GM23338 (cell line): ENCODE measurements at regions not wholly inside any gene's neighbourhood (a gene's known extent, or its start where the extent isn't known, plus 50 kb on each side); places are given as distances from the start of the nearest gene placed in this dataset.

ENCODE experiments used
- ATAC-seq: fragments of 200-7000 bp; cut with Tn5 transposase; 3 replicates; pipeline ENCODE4 v1.9.1; 2020
- DNase-seq: peaks from one replicate; pipeline ENCODE4 v3.0.0-alpha.2; 2015; ENCODE audit warnings: low spot score
- H2AFZ ChIP-seq: fragments of 200-600 bp; sonication (generic); 2 replicates; pipeline ENCODE4 v1.8.0; 2016; ENCODE audit warnings: antibody characterized with exemption, mild to moderate bottlenecking, moderate library complexity
- H3F3A ChIP-seq: fragments of 200-600 bp; sonication (generic); replicated peaks from 2 replicates; pipeline ENCODE4 v1.8.0; 2017; ENCODE audit warnings: antibody characterized with exemption, mixed run types, low read depth
- H3K27ac ChIP-seq: fragments of 200-600 bp; sonication (generic); 2 replicates; pipeline ENCODE4 v1.6.1; 2016; ENCODE audit warnings: low read depth
- H3K27me3 ChIP-seq: fragments of 200-600 bp; sonication (generic); 2 replicates; pipeline ENCODE4 v1.8.0; 2016; ENCODE audit warnings: mild to moderate bottlenecking, mixed run types, moderate library complexity; ENCODE audit not compliant: insufficient read depth
- H3K36me3 ChIP-seq: fragments of 200-600 bp; sonication (generic); 2 replicates; pipeline ENCODE4 v1.8.0; 2016; ENCODE audit warnings: mild to moderate bottlenecking; ENCODE audit not compliant: insufficient read depth
- H3K4me1 ChIP-seq: fragments of 200-600 bp; sonication (generic); 2 replicates; pipeline ENCODE4 v1.8.0; 2016; ENCODE audit warnings: mild to moderate bottlenecking, moderate library complexity; ENCODE audit not compliant: insufficient read depth
- H3K4me2 ChIP-seq: fragments of 200-600 bp; sonication (generic); 2 replicates; pipeline ENCODE4 v1.7.1; 2017; ENCODE audit warnings: mixed run types
- H3K4me3 ChIP-seq: fragments of 200-600 bp; sonication (generic); 2 replicates; pipeline ENCODE4 v1.6.1; 2016; ENCODE audit warnings: mixed run types
- H3K79me2 ChIP-seq: fragments of 200-600 bp; sonication (generic); replicated peaks from 2 replicates; pipeline ENCODE4 v1.8.0; 2017; ENCODE audit warnings: mild to moderate bottlenecking; ENCODE audit not compliant: insufficient read depth
- H3K9me2 ChIP-seq: fragments of 200-600 bp; sonication (generic); 2 replicates; pipeline ENCODE4 v1.8.0; 2017; ENCODE audit not compliant: insufficient read depth
- H4K20me1 ChIP-seq: fragments of 200-600 bp; sonication (generic); replicated peaks from 2 replicates; pipeline ENCODE4 v1.8.0; 2017; ENCODE audit warnings: mild to moderate bottlenecking; ENCODE audit not compliant: insufficient read depth
- H3K27ac Mint-ChIP-seq: 2 replicates; pipeline ENCODE4 v1.8.0; 2020; ENCODE audit warnings: inconsistent platforms, mild to moderate bottlenecking, moderate library complexity, mixed read lengths
- H3K27me3 Mint-ChIP-seq: 3 replicates; pipeline ENCODE4 v1.8.0; 2022; ENCODE audit warnings: low read depth, mild to moderate bottlenecking, moderate library complexity, mixed read lengths, inconsistent platforms; ENCODE audit not compliant: insufficient read depth, poor library complexity
- H3K36me3 Mint-ChIP-seq: 3 replicates; pipeline ENCODE4 v1.8.0; 2021; ENCODE audit warnings: low read depth, mild to moderate bottlenecking, inconsistent platforms, moderate library complexity, mixed read lengths
- H3K4me1 Mint-ChIP-seq: 3 replicates; pipeline ENCODE4 v1.8.0; 2020; ENCODE audit warnings: mild to moderate bottlenecking, inconsistent platforms, mixed read lengths
- H3K4me3 Mint-ChIP-seq: 3 replicates; pipeline ENCODE4 v1.8.0; 2021; ENCODE audit warnings: moderate library complexity, mild to moderate bottlenecking, inconsistent platforms, mixed read lengths
- H3K9me3 Mint-ChIP-seq: 3 replicates; pipeline ENCODE4 v1.8.0; 2020; ENCODE audit warnings: moderate library complexity, mild to moderate bottlenecking, inconsistent platforms, mixed read lengths
- CREB1 ChIP-seq: fragments of 250-450 bp; sonication (Bioruptor Pico); IDR thresholded peaks from 2 replicates; pipeline ENCODE4 v1.5.0; 2020; ENCODE audit warnings: low read depth, mild to moderate bottlenecking, moderate library complexity
- CTCF ChIP-seq, 2 experiments: fragments of 200-600 bp in 1 of 2; sonication (generic) in 1 of 2; conservative IDR thresholded peaks; 2 replicates each; pipeline versions ENCODE4 v1.5.1 to v1.6.1; 2016 to 2017; ENCODE audit warnings: antibody characterized with exemption in 2 of 2, low read depth in 2 of 2, mild to moderate bottlenecking in 2 of 2, moderate library complexity in 1 of 2
- ETS1 ChIP-seq: IDR thresholded peaks from 2 replicates; pipeline ENCODE4 v1.6.1; 2016; ENCODE audit warnings: antibody characterized with exemption
- EZH2phosphoT487 ChIP-seq: fragments of 200-600 bp; sonication (generic); IDR thresholded peaks from one replicate; pipeline ENCODE4 v1.8.1; 2018; ENCODE audit warnings: antibody characterized with exemption; ENCODE audit not compliant: unreplicated experiment
- JUNB ChIP-seq: IDR thresholded peaks from one replicate; pipeline ENCODE4 v1.6.1; 2016; ENCODE audit warnings: antibody characterized with exemption; ENCODE audit not compliant: unreplicated experiment
- NANOG ChIP-seq: IDR thresholded peaks from 2 replicates; pipeline ENCODE4 v1.6.1; 2016; ENCODE audit warnings: antibody characterized with exemption, borderline replicate concordance
- POLR2AphosphoS5 ChIP-seq: IDR thresholded peaks from 2 replicates; pipeline ENCODE4 v1.6.1; 2016; ENCODE audit warnings: antibody characterized with exemption, low read depth
- ZNF114 ChIP-seq: fragments of 250-450 bp; sonication (Bioruptor Pico); IDR thresholded peaks from 2 replicates; pipeline ENCODE4 v1.5.0; 2020; ENCODE audit warnings: mild to moderate bottlenecking, moderate library complexity
- ZNF331 ChIP-seq: fragments of 250-450 bp; sonication (Bioruptor Pico); IDR thresholded peaks from 2 replicates; pipeline ENCODE4 v1.5.0; 2020; ENCODE audit warnings: low read depth, mild to moderate bottlenecking, moderate library complexity
- ZNF462 ChIP-seq: fragments of 250-450 bp; sonication (Bioruptor Pico); IDR thresholded peaks from 2 replicates; pipeline ENCODE4 v1.5.0; 2020; ENCODE audit warnings: mild to moderate bottlenecking, moderate library complexity

GRCh38 chr21:32844653-32845436 is 73.3 kb upstream of the PAXBP1 start:
- Mint-ChIP-seq H3K27me3 (peaks cover 2% of the 10 kb centered on the region), H3K9me3 (no peaks in the 10 kb centered on the region), H3K36me3 (no peaks in the 10 kb centered on the region), H3K4me3 (no peak overlapping the region), H3K27ac (no peak overlapping the region), H3K4me1 (peaks cover 3% of the 10 kb centered on the region; the same call in 1 of the 3 replicates)
- no peak overlapping the region for H3K27ac ChIP-seq
- peaks cover 3% of the 10 kb centered on the region; the same call in 1 of the 2 replicates for H3K4me1 ChIP-seq
- no peaks in the 10 kb centered on the region for H4K20me1 ChIP-seq
- DNase-seq (no peak), ATAC-seq (no peak)
- no peaks in the 10 kb centered on the region for H3K27me3 ChIP-seq
- H3K4me3 ChIP-seq, result no peak overlapping the region
- H3K79me2 ChIP-seq, result no peaks in the 10 kb centered on the region
- H2AFZ ChIP-seq, result no peak overlapping the region; the same call in 1 of the 2 replicates
- no peak for TF ChIP-seq ZNF114
- TF ChIP-seq CTCF (conservative IDR thresholded peaks at IDR 0.05; ENCODE audit: low read depth in 2 of 2), result peak in 1 of 2 experiments; percentile 15; a peak in 1 of 4 replicates
- H3F3A ChIP-seq, result no peaks in the 10 kb centered on the region
- no peak overlapping the region for H3K4me2 ChIP-seq
- peaks cover 10% of the 10 kb centered on the region; the same call in 1 of the 2 replicates for H3K9me2 ChIP-seq
- no peaks in the 10 kb centered on the region for H3K36me3 ChIP-seq

GRCh38 chr21:32858628-32859027 is 87.1 kb upstream of the PAXBP1 start:
- Mint-ChIP-seq H3K27ac (no peak overlapping the region), H3K9me3 (peaks cover 69% of the 10 kb centered on the region)
- TF ChIP-seq CREB1 (CRISPR knock-in tag) (no peak), ZNF462 (CRISPR knock-in tag) (no peak), ZNF331 (CRISPR knock-in tag) (no peak), JUNB (no peak), ETS1 (no peak), POLR2AphosphoS5 (no peak), ZNF114 (no peak), NANOG (no peak), EZH2phosphoT487 (no peak)

More at GRCh38 chr21:32858628-32859027, 87.1 kb upstream of the PAXBP1 start:
- Mint-ChIP-seq H3K36me3 (peaks cover 24% of the 10 kb centered on the region), H3K4me3 (no peak overlapping the region), H3K4me1 (no peaks in the 10 kb centered on the region), H3K27me3 (peaks cover 2% of the 10 kb centered on the region)
- Histone ChIP-seq H3K9me2 (no peaks in the 10 kb centered on the region), H3K4me3 (no peak overlapping the region), H4K20me1 (no peaks in the 10 kb centered on the region), H3K4me2 (no peak overlapping the region), H3K27ac (no peak overlapping the region), H2AFZ (no peak overlapping the region), H3F3A (no peaks in the 10 kb centered on the region), H3K27me3 (no peaks in the 10 kb centered on the region), H3K36me3 (no peaks in the 10 kb centered on the region; the same call in 1 of the 2 replicates), H3K4me1 (no peaks in the 10 kb centered on the region), H3K79me2 (no peaks in the 10 kb centered on the region)
- DNase-seq, result no peak
- ATAC-seq, result no peak
